Left kidney (tissue), 1 donor: ENCODE measurements at regions not wholly inside any gene's neighbourhood (a gene's known extent, or its start where the extent isn't known, plus 50 kb on each side); places are given as distances from the start of the nearest gene placed in this dataset.
"Not testable (repeated sequence)": the region's sequence is repeated elsewhere in the genome, so short reads cannot be mapped to it uniquely, and the experiment has no call there.

Experiments used
- DNase-seq: peaks from one replicate; pipeline ENCODE4 v3.0.0-alpha.2; 2013

DNA sequence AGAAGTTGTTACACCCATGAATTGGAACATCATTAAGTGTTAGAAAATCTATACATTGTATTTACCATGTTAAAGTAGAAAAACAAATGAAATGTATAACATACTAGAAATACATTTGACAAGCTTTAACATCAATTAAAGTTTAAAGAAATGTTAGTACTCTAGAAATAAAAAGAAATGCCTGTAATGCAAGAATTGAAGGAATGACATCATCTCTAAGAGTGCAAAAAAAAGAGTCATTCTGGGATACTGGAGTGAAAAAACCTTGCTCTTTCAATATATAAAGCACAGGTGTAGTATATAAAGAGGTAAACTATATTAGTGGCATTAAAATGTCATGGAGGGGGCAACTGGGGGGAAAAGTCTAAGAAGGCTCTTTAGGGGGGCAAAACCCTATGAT, 210.8 kb upstream of the PLD5 start:
- no peak for DNase-seq

DNA sequence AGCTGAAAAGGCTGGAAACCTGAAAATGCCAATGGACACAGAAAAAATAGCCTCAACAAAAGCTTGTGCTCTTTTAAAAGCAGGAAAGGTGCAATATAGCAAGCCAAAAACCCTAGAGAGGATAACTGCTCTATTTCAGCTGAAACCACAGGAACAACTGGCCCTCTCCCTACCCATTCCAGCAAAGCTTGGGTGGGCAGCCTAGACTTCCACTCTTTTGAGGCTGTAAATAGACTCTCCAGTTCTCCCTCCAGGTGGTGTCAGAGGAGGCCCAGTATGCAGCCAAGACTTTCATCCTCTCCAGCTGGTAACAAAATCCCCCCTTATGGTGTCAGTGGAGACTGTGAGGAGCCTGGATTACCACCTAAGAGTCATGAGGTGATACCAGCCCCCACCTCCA, 206.9 kb upstream of the PLD5 start:
- no peak for DNase-seq

DNA sequence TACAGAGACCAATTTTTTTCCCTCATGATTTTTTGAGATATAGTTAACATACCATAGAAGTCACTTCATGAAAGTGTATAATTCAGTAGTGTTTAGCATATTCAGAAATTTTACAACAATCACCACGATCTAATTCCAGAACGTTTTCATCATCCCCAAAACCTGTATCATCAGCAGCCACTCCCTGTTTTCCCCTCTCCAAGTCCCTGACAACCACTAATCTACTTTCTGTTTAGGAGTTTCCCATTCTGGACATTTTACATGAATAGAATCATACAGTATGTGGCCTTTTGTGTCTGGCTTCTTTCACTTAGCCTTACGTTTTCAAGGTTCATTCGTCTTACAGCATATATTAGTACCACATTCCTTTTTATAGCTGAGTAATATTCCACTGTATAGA, 204.2 kb upstream of the PLD5 start:
- no peak for DNase-seq

DNA sequence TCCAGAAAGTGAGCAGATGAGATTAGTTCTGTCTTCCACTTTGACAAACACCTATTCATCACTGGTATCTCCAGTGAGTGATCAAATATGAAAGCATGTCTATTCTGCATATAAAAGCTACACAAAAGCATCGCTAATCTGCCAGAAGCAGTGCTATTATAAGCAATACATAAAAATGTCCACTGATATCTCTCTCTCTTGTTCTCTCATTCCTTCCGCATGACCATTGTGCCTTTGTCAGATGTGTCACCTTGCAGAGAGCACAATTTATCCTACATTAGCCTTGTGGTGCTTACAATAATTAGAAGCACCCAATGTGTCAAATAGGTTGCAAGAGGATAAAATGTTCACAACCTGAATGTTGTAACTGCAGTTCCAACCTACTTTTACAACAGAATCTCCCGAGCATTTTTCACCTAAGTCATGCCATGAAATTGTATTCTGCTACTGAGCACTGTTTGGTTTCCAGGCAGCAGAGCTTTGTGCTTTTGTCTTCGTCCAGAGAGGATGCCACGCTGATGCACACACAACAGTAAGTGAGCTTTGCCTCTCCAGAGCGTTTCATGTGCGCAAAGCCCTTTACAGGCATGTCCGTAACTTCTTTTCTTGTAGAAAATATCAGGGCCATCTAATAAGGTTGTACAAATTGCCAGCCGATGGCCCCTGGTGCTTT, 198.7 kb upstream of the PLD5 start:
- no peak for DNase-seq

DNA sequence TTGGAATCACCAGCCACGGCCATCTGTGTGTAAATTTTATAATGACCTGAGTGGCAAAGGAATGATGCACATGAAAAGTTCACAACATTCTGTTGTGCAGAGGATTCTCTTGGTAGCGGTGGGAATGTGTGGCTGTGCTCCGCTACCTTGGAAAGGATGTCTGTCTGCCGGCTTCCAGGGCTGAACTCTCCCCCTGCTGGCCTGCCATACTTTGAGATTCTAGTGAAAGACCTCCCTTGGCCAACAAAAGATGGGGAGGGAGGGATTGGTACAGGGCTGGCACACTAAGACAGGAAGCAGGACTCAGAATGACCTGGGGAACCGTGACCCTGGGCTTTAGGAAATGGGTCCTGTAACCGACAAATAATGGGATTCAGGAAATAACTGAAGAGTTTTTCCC, 194.5 kb upstream of the PLD5 start:
- no peak for DNase-seq

DNA sequence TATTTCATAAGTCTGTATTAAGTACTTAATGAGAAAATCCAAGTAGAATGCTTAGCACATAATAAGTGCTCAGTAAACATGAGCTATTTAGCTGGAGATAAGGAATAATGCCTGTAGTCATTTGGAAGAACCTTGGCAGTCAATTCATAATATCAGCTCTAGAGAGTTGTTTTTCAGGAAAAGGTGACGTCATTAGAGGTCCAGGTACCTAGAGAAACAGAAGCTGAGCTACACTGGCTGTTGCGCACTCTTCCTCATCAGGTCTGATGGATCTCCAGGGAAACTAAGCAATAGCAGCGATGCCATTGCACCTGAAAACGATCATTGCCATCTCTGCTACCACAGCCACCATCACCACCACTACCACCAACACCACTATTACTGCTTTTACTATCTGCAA, 187.8 kb upstream of the PLD5 start:
- DNase-seq, result no peak

DNA sequence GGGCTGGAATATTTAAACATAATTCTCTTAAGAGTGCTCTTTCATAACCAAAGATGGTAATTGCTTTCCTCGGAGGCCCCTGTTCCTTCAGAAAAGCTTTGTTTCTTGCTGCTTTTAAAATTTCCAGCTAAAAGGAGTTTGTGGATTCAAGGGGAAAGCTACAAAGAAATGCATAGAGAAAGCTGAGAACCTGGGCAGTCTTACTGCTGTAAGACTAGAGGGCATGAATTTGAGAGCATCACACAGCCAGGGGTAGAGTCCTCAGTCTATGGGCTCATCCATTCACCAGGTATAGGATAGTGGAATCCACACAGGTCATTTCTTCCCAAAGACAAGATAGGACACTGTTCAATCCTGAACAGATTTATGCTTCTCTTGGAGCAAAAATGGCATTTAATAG, 186.3 kb upstream of the PLD5 start:
- DNase-seq, result no peak

DNA sequence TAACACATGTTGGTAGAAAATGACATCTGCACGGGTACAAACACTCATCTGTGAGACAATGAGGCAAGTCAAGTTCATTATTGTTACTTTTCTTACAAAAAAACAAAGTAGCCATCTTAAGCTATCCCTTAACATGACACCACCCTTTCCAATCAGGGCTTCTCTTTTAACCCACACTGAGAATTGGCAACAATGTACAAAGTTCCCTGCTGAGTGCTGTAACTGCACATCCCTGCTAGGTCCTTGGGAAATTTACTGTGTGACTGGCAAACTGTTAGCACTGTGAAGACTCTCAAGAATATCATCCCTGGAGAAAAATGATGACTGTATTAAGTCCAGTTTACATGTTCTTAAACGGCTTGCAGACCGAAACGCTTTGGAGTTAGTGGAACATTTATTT, 185.8 kb upstream of the PLD5 start:
- no peak for DNase-seq

DNA sequence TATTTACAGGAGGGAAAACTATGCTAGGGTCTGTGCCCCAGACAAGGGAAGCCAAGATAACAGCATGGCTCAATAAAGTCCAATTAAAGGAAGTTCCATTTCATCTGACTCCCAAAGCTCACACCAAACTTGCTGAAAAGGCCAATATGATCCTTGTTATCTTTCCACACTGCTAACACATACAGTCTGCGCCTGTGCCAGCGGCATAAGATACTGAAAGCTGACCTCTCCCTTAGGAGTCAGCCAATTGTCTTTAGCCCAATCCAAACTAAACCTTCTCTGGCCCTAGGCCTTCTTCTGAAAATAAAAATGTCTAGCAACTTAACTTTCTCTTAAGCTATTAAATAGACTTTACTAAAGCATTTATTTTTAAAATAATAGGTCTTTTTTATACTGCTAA, 179.0 kb upstream of the PLD5 start:
- DNase-seq, result no peak

DNA sequence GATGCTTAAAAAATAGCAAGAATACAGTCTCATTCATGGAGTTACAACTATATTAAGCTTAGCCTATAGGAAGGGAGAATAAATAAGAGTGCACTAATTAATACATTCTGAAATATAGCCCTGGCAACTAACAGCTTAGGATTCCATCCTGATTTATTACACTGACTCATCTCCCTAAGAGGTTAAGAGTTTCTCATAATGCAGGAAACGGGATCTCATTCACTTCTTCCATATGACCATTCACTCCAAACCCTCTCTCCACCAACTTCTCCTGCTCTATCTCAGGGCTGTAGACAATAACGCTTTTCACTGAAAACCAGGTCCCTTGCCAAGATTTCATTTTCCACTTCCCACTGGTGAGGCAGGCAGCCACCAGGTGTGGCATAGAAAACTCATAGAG, 168.5 kb upstream of the PLD5 start:
- no peak for DNase-seq

DNA sequence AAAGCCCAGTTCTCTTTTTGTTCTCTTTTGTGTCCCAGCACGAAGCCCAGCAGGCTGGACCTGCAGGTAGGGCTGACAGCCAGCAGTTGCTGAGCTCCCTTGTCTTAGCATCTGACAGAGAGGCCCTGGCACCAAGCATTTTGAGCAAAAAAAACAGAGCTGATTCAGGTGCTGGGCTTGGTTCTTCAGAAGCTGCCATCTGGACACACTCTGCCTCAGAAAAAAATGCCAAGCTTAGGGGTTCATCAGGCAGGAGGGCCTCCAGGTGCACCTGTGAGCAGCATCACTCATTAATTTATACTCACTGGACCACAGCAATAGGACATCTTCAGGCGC, 167.1 kb upstream of the PLD5 start:
- no peak for DNase-seq

DNA sequence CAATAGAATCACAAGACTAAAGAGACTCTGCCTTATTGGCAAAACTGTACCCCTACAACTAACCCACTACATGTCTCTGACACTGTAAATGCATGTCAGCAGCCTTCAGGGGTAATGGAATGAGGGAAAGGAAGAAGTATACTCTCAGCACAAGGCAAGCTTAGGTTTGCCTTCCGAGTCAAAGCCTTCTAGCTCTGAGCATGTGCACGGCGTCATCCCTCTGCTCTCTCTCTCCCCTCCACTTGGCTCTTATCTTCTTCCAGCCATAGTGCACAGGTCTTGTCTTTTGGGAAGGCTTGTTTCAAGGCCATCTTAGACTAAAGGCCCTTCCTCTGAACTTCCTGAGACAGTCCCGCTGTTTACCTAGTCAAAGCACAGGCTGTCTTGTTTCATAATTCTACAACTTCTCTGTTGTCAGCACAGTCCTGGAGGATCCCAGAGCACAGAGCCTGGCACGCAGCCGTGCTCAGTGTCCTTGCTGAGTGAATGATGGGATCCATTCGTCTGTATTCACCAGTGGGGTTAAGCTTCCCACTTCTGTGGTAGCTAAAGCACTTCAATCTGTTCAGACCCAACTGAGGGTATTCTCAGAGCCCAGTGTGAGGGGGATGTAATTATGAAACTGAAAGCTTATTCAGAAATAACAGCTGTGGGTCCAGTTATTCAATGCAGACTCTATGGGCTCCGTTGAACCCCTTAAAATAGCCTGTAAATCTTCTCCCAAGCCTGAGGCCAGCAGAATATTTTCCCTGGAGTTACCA, 166.5 kb upstream of the PLD5 start:
- DNase-seq, result no peak

DNA sequence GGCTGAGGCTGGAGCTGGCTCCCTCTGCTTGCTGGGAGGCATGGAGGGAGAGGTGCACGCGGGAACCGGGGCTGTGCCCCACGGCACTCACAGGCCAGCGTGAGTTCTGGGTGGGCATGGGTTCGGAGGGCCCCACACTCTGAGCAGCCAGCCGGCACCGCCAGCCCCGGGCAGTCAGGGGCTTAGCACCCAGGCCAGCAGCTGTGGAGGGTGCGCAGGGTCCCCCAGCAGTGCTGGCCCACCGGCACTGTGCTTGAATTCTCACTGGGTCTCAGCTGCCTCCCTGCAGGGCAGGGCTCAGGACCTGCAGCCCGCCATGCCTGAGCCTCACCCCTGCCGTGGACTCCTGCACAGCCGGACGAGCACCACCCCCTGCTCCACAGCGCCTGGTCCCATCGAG, 164.9 kb upstream of the PLD5 start:
- DNase-seq, result no peak

DNA sequence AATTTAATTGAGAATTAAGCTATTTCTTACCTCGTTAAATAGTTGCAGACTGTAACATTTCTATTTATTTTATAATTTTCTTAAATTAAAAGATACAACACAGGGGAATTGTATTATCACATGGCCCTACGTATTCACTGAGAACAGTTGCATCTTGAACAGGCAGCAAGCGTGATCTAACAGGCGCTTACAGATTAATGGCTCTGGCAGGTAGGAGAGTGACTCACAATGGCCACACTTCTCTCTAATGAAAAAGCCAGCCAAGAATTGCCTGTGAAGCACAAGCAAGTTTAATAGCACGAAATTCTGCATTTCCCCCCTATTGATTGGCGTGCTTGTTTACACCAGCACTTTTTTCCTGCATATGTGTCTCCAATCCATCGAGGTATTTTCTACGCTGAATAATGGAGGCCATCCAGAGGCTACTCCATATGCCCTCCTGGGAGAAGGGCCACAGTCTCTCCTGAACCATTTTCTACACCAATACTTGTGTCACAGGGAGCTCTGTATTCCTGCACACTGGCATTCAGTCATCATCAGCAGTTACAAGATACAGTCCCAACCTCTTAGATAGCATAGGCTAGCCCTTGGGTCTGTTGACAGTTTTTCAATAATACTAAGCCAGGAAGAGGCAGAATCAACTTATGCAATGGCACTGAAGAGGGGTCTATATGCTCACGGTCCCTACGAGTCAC, 150.6 kb upstream of the PLD5 start:
- no peak for DNase-seq

DNA sequence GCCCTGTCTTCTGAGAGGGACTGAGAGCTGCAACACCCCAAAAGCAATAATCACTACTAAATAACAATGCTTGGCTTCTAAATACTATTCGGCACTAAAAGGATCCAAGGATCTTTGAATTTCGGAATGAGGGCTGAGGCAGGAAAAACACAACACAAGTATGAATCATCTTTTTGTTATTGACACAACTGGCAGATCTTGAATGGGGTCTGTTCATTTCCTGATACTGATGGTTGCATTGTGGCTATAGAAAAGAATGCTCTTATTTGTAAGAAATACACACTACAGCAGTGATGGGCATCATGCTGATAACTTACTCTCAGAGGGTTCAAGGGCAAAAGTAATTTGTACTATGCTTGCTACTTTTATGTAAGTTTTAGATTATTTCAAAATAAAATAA, 149.2 kb upstream of the PLD5 start:
- DNase-seq, result no peak

DNA sequence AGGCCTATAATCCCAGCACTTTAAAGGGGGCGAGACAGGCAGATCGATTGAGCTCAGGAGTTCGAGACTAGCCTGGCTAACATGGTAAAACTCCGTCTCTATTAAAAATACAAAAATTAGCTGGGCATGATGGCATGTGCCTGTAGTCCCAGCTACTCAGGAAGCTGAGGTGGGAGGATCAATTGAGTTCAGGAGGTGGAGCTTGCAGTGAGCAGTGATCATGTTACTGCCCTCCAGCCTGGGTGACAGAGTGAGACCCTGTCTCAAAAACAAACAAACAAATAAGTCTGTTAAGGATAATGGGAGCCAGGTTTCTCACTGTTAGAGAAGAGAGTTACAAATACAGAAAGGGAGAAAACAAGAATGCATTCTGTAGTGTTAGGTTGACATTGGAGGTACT, 148.7 kb upstream of the PLD5 start:
- DNase-seq, result not testable (repeated sequence)

DNA sequence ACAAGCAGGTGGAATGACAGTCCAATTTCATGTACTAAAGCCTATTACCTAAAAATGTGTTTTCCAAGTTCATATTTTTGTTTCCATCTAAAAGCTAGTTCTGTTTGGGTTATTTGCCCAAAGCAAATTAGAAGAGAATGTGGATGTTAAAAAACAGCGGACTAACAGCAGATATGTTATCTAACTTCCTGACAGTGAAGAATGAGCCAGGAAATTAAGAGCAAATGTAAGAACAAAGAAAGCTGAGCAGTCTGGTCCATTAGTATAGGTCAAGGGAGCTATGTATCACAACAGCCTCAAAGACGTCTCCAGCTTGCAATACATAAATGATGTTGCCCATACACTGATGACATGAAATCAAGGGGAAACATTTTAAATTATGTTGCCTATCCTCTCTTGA, 145.5 kb upstream of the PLD5 start:
- DNase-seq, result no peak

DNA sequence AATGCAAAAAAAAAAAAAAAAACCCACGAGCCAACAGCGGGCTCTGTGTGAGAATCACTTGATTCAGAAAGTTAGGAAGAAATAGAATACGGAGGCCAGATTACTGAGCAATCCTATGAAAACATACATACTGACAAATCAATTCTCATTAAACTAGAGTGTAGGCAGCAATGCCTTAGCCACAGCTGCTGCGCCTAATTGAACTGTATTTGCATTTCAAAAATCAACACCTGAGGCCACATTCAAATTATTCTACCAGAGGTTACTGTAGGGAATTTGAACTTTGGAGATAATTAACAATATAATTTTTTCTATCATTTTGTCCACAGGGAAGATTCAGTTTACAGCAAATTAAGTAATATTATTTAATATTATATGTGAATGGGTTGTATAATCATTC, 138.4 kb upstream of the PLD5 start:
- DNase-seq, result no peak

DNA sequence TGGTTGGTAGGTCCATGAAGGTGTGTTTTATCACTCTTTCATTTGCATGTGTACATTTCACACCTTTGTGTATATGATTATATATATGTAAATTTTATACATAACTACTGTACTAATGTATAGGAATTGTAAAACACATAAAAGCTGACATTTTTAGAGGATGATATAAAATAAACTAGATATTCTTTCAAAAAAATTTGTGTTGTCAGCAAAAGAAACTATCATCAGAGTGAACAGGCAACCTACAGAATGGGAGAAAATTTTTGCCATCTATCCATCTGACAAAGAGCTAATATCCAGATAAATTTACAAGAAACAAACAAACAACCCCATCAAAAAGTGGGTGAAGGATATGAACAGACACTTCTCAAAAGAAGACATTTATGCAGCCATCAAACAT, 129.3 kb upstream of the PLD5 start:
- not testable (repeated sequence) for DNase-seq

DNA sequence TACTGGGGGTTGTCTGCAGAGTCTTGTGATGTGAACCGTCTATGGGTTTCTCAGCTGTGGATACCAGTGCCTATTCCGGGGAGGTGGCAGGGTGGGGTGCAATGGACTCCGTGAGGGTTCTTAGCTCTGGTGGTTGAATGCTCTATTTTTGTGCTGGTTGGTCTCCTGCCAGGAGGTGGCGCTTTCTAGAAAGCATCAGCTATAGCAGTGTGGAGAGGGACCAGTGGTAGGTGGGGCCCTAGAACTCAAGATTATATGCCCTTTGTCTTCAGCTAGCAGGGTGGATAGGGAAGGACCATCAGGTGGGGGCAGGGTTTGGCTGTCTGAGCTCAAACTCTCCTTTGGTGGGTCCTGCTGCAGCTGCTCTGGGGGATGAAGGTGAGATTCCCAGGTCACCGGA, 127.3 kb upstream of the PLD5 start:
- no peak for DNase-seq

DNA sequence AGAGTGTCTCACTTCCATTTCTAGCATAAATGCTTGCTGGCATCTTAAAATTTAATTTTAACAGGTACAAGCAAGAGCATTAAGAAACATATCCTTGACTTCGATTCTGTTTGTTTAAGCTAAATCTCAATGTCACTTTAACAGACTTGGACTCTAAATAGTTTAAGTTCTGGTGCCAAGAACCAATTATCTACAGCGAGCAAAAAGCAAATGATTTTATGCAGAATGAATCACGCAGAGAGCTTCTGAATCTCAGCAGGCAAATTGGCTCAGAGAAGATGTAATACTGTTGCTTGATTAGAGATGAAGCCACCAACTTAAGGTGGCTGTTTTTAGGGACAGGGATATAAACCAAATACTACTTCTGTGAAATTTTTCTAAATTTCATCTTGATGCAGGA, 117.0 kb upstream of the PLD5 start:
- no peak for DNase-seq

DNA sequence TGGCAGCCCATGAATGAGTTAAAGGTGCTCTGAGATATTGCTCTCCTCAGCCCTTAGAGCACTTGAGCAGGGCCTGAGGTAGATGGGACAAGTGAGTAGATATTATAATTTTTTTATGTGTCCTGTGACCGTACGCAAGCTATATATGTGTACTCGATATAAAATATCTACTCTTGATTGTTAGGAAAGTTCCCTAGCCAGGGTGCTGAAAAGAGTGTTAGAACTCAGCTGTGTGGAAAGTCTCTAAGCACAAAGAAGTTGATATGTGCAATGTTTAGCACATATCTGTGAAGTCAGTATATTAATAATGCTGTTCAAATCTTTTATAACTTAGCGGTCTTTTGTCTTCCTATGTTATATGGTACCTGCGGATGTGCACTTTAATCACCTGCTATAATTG, 114.6 kb upstream of the PLD5 start:
- DNase-seq, result no peak

DNA sequence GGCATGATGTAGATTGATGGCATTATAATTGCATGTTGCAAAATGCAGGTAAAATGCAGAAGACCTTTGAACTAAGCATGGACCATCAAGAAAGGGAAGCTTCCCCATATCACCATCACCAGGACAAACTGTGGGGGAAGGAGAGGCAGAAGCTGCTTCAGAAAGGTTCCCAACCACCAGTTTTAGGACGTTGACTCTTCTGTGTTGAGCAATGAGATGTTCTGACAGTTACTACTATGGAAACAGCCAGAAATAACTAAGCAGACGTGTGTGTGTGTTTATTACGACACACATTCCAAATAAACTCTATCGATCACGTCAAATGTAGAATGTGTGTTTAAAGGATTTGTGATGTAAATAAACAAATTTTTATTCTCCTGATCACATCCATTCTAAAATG, 110.2 kb upstream of the PLD5 start:
- DNase-seq, result no peak

DNA sequence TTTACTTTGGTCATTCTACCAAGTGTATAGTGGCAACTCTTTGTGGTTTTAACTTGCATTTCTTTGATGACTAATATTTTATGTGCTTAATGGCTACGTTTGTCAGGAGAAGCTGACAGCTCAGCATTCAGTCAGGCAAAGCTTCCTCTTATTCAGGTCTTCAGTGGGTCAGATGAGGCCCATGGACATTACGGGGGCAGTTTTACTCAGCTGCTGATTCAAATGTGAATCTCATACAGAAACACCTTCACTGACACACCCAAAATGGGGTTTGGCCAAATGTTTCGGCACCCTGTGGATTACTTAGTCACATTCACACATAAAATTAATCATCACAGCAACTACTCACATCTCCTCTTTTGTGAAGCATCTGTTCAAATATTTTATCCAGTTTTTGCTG, 104.9 kb upstream of the PLD5 start:
- no peak for DNase-seq
